ENCODE measurements at regions not wholly inside any gene's neighbourhood (a gene's known extent, or its start where the extent isn't known, plus 50 kb on each side); places are given as distances from the start of the nearest gene placed in this dataset.

DNA sequence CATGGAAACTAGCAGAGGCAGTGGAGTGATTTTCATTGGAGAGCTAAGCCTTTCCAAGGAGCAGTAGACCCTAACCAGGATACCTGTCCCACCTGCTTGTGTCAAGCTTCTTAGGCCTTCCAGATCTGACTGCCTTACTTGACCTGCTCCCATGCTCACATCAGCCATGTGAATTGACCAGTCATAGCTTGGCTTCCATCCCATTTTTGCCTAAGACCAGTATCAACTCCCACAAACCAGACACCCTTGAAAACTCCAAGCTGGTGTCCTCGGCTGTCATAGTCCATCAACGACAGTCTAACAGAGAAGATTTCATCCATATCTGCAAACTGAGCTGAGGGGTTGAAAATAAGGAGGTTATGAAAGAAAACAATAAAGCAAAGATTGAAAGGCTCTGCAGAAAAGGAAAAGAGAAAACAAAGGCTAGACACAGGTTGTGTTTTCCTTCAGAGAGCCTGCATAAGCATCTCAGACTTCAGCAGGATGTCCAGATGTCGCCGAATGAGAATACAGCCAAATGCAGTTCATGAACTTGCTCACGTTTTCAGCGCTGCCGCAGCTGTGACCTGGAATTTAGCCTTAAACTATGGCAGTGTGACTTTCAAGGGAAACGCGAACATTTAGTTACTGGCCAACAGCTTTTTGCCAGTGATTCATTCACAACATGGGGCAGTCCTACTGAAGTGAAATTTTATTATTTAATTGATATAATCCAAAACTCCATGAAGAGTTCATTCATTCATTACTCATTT, 868.1 kb upstream of the ID2 start:
- no peak for DNase-seq (ENCODE audit: low spot score)

DNA sequence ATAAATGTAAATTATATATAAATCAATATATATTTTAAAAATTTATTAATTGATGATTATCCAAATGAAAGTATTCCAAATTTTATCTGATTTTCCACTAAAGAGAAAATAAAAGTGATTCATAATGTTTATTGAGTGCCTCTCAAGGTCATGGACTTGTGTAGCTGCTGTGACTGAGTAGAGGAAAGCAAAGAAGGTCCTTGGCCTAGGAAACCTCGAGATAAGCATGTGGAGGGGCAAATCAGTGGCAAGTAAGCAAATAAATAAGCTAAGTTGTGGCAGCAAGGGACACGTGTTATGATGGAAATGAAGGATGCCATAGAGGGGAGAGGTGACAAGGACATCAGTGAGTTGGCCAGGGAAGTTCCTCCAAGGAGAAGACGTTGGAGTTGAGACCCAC, 866.1 kb upstream of the ID2 start:
- no peak for DNase-seq (ENCODE audit: low spot score)

DNA sequence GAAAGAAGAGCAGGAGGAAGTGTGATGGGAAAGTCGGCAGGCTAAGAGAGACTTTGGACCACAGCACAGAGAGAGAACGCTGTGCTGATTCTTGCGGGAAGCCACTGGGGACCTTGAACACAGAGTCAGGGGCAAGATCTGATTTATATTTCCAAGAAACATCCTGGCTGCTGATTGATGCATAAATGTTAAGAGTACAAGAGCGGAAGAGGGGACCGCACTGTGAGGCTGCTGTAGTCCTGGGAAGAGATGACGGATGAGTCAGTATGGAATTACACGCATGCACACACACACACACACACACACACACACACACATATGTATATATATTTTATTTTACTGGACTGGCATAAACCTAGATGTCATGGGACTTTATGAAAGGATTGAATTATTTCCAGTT, 865.6 kb upstream of the ID2 start:
- DNase-seq (ENCODE audit: low spot score), result no peak

DNA sequence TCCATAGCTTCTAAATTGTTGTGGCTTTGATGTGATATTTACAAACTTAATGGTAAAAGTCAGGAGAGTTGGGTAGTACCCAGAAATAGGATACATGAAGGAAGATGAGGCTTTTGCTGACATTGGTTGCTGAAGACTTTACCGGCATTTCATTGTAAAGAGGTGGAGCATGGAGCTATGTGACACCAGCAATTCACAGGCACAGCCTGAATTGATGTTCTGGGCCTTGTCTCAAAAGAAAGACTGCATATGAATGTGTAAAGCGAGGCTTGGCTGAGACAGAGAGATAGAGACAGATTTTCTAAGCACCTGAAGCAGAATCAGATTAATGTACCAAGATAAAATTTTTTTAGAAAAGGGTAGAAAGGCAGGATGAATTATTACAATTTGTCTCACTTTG, 864.9 kb upstream of the ID2 start:
- no peak for DNase-seq (ENCODE audit: low spot score)

DNA sequence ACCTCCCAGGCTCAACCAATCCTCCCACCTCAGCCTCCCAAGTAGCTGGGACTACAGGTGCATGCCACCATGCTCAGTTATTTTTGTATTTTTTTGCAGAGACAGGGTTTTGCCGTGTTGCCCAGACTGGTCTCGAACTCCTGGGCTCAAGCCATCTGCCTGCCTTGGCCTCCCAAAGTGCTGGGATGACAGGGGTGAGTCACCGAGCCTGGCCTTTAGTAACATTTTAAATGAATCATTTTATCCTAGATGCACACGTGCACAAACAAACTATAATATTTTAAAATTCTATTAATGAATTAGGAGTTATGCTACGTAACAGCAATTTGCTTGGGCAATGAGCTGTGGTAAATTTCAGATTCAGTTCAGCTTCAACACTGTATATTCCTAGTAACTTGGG, 862.5 kb upstream of the ID2 start:
- no peak for DNase-seq (ENCODE audit: low spot score)

DNA sequence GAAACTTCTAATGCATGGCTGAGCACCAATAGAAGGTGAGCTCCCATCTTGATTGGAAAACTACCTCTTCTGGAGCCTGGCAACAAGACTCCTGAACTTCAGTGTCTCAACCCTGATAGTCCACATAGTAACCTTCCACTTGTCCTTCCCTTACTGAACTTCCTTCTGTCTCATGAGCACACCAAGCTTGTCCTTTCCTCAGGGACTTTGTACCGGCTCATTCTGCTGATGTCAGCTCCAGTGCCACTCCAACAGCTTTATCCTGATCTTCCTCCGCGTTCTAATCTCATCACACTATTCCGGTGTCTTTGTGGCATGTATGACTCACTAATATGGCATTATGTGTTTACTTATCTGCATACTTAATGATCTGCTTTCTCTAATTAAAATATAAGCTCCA, 862.0 kb upstream of the ID2 start:
- no peak for DNase-seq (ENCODE audit: low spot score)

DNA sequence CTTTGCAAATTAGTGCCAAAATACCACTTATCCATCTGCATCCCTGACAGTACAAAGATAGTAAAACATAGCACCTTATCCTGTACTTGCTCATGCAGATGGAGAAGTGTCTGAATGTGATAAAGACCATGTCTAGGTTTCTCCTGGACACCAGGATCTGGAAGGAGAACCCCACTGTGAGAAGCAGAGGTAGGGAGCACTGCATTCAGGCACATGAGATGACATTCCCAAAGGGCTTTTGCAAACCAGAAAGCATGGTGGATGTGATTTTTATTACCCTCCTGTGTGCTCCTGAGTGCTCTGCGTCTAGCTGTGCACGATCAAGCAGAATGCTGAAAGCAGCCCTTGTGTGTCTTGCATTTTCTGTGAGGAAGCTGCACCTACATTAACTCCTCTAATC, 857.6 kb upstream of the ID2 start:
- no peak for DNase-seq (ENCODE audit: low spot score)

DNA sequence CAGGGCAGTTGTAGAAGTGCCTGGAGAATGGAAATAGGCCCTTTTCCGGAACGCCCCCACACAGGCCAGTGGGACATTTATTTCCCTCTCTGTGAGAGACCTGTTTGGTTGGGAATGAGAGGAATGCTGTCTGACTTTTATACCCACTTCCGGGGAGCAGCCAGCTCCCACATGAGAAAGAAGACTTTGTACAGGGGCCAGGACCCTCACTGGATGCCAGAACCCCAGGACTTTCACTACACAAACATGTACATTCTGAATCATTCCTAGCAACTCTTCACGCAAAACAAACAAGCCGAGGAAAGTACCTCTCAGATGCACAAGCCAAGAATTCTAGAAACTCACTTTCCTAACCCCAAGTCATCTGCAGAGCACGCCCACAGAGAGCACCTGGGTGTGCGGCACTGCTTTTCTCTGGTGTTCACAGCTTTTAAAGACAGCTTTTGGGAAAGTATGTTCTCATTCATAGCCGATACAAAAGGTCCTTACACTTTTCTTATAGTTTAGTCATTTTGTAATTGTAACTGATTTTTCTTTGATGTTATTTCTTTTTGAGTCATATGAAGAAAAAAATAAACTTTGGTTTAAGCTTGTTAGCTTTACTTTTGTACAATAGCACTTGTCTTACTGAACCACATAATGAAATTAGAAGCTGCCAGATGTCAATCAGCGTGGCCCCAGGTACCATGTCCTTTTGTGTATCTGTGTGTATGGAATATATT, 856.1 kb upstream of the ID2 start:
- no peak for DNase-seq (ENCODE audit: low spot score)

DNA sequence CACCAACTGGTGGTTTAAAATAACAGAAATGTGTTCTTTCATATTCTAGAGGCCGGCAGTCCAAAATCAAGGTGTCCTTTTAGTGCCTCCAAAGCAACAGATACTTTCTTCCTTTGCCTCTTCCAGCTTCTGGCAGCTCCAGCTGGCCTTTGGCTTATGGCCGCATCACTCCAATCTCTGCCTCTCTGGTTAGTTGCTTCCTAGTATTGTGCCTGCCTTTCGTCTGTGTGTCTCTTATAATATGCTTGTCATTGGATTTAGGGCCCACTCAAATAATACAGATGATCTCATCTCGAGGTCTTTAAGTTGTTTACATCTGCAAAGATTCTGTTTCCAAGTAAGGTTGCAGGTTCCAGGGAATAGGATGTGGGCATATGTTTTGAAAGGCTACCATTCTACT, 855.2 kb upstream of the ID2 start:
- no peak for DNase-seq (ENCODE audit: low spot score)

DNA sequence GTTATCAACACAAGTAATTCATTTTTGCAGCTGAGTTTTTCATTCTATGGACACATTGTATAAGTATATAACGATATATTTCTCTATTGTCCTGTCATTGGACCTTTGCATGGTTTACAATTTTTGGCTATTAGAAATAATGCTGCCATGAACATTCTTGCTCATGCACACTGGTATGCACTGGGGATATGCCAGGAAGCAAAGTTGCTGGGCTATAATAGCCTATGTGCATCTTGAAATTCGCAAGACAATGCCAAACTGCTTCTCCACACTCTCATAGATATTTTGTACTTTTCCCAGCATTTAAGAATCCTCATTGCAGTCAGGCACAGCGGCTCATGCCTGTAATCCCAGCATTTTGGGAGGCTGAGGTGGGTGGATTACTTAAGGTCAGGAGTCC, 852.6 kb upstream of the ID2 start:
- DNase-seq (ENCODE audit: low spot score), result no peak

DNA sequence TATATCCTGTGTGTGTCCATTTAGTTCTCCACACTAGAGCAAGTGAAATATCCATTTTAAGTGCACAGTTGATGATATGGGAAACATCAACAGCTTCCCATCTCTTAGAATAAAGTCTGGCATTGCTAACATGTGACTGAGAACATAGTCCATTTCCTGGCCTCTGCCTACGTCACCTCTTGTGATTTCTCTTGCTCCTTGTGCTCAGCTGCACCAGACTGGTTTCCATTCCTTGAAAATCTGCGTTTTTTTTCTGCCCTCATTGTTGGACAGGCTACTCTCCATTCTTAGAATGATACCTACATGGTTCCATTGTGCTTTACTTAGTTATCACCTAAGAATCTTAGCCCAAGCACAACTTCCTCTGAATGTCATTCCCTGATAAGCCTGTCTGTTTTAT, 851.2 kb upstream of the ID2 start:
- DNase-seq (ENCODE audit: low spot score), result no peak

DNA sequence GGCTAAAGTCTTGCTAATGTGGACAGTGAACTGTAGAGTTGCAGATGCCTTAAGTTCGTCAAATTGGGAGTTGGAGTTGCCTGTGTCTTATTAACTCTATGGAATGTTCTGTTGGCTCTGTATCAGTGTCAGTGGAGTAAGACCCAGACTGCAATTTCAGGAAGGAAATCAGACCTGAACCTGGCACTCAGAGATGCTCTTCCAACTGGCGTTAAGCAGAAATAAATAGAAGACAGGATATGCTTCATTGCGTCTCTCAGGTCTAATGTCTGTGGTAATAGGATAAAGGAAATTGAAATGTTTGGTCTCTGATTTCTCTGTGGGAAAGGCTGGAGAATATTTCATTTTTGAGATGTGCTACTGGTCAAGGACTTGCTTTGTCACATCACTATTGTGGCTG, 846.7 kb upstream of the ID2 start:
- no peak for DNase-seq (ENCODE audit: low spot score)

DNA sequence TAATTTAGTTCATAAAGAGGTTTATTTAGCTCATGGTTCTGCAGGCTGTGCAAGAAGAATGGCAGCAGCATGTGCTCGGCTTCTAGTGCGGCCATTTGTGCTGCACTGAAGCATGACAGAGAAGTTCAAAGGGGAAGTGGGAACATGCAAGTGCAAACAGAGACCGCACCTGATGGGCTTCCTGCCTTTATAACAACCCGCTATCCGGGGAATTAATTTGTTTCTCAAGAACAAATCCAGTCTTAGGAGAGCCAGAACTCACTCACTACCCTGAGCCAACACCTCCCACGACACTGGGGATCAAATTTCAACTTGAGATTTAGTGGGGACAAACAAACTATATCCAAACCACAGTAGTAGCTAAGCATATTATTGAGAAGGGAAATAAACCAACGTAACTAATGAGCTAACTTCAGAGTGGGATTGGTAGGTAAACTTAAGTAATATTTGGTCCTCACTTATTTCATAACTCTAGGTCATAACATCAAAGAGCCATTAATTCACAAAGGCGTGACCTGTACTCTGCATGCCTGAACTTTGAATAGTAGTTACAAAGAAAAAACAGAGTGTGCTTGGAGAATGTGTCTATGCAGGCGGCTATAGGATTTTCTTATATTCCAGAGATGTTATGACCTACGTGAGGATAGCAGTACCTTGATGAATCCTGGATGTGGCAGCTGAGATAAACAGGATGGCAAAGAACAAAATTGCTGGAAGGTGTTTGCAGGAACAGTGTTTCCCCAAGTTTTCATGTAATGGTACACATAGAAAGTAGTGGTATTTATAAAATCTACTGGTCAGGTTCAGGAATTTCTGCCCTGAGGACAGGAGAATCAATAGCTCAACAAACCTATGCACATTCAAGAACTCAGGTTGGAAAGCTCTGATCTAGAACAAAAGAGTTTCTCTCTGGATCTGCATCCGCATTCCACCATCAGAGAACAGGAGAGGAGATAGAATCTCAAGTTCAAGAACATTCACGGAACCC, 845.9 kb upstream of the ID2 start:
- no peak for DNase-seq (ENCODE audit: low spot score)

DNA sequence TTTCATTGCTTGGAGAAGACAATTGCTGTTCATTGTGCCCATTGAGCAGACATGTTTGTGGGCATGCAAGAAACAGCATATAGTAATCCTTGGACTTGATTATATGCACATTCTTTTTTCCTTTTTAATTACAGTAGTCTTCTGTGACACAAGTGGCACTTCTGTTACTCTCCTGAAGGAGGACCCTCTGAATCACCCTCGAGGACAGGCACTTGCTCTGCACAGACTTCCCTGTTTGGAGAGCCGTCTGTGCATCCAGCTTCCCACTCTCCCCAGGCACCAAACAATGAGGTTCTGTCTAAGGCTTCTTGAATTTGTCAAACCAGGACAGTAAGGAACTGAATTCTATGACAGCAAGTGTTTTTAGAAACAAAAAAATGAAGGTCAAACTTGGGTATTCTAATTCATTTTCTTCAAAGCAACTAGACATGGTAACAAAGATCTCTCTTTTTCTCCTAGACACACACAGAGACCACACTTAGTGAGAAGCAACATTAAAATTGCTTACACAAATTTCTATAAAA, 844.6 kb upstream of the ID2 start:
- no peak for DNase-seq (ENCODE audit: low spot score)

DNA sequence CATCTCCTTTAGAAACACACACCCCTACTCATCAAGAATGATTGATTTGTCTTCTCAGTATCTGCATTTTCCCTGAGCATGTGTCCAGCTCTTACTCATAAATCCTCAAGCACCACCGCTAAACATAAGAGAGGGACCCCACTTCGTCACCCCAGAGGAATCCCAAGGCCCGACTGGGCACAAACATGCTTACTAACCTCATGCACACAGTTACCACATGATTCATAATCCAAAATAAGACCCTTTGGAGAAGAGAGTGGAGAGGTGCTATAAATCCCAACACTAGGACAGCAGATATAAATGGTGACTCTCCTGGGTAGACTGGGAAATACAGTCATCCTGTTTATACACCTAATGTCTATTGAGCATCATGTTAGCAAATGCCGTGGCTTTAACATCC, 843.2 kb upstream of the ID2 start:
- DNase-seq (ENCODE audit: low spot score), result no peak

DNA sequence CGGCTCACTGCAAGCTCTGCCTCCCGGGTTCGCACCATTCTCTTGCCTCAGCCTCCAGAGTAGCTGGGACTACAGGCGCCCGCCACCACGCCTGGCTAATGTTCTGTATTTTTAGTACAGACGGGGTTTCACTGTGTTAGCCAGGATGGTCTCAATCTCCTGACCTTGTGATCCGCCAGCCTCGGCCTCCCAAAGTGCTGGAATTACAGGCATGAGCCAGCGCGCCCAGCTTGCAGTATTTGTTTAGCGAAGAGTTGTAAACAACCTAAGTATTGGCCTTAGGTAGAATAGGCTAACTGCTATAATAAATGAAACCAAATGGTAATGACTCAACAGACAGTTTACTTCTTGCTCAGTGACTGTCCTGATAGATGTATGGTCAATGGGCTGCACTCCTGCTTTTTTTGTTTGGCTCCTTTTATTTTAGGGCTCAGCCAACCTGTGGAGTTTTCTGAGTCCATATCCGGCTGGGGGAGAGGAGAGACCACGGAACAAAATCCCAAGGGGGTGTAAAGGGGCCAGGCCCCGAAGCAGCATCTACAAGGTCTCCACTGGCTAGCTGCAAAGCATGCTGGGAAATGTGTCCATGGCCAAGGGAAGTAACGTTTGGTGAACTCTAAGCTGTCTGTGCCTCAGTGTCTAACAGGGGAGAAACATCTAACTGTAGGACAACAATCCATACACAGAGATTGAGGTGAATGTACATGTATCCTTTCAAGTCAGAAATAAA, 841.0 kb upstream of the ID2 start:
- no peak for DNase-seq (ENCODE audit: low spot score)

DNA sequence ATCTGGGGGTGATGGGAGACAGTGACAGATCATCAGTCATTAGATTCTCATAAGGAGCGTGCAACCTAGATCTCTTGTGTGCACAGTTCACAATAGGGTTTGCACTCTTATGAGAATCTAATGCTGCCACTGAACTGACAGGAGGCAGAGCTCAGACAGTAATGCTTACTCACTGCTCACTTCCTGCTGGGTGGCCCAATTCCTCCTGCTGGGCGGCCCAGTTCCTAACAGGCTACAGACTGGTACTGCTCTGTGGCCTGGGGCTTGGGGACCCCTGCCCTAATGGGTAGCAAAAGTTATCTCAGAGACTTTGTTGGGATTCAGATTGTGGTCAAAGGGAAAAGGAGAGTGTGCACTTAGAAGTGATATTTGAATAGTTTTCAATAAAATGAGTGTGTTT, 840.1 kb upstream of the ID2 start:
- DNase-seq (ENCODE audit: low spot score), result no peak

DNA sequence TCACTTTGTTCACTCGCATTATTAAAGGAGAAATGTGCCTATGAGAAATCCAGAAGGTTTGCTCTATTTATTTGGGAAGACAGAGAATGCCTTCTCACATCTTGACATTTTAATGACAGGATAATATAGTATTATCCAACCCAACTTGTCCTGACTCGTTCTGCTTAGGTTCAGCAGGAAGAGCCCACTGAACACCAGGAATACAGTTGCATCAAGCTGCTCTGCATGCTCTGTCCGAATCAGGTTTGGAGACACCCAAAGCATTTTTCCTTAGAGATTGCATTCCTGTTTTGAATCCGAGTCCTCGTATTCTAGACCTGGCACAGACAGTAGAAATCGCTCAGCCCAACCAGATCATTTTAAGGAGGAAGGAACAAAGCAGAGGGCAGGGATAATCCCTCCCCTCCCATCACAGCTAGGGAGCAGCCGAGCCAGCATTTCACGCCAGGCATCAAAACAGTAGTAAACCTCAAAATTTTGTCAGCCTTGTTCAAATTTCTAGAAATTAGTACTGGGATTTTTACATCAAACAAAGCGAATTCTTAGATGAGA, 837.4 kb upstream of the ID2 start:
- DNase-seq (ENCODE audit: low spot score), result peak; percentile 3

DNA sequence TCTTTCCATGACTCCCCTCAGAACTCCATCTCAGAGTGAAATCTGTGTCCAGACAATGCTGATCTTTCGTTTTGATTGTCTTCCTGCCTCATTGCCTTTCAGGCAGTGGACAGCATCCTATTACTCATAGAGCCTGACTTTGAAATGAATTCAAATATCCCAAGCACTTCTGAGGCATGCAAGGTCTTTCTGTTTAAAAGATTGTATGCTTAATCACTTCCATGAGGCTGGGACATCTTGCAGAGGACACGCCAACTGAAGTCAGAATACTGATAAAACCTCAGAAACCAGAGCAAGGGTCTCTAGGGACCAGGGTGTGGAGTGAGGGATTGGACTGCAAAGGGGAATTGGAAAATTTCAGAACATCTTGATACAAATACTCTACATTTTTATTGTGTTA, 836.5 kb upstream of the ID2 start:
- no peak for DNase-seq (ENCODE audit: low spot score)

DNA sequence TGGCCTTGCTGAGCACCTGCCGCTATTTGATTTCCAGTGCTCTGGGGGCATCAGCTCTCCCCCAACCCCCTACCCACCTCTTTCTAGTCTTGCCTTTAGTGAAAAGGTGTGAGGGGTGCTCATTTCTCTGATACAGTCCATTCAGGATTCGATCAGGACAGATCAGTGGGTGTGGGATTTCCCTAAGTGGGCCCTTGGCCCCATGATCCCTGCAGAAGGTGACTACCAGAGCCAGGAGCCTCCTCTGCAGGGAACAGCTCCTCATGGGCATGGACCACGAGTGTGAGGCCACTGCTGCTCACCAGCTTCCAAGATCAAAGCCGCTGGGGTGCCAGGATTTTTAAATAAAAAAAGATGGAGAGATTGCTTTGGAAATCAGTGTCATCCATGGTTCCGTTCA, 835.2 kb upstream of the ID2 start:
- no peak for DNase-seq (ENCODE audit: low spot score)

DNA sequence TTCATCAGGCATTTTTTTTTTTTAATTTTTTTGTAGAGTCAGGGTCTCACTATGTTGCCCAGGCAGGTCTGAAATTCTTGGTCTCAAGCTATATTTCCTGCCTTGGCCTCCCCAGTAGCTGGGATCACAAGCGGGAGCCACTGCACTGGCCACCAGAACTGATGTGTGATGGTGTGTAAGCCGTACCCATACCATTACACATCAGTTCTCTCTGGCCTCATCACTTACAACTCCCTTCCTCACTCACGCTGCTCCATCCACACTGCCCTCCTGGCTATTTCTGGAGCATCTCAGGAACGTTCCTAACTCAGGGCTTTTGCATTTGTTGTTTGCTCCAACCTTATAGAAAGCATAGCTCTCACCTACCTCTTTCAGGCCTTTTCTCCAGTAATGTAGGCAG, 834.5 kb upstream of the ID2 start:
- no peak for DNase-seq (ENCODE audit: low spot score)

DNA sequence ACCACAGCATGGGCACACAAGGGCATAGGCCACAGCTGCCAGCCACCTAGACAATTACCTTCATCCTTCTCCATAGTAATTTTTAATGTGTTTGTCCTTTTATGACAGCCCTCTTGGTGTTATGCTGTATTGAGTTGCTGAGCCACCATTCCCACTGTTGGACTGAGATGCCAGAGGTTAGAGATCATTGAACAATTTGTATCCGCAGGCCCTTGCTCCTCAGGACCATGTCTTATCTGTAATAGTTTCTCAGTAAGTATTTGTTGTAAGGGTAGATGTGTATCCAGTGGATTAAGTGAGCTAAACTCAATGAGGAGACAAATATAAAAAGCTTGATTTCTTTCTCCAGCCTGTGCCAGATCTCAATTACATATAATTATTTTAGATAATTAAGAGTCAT, 832.8 kb upstream of the ID2 start:
- DNase-seq (ENCODE audit: low spot score), result no peak
